GM12874 (cell line): ENCODE measurements at regions not wholly inside any gene's neighbourhood (a gene's known extent, or its start where the extent isn't known, plus 50 kb on each side); places are given as distances from the start of the nearest gene placed in this dataset.

Experiments
- TF ChIP-seq, protein P1 (sequence below): IDR thresholded peaks from 2 replicates; pipeline ENCODE4 v1.5.1; 2011; ENCODE audit warnings: low read depth, mild to moderate bottlenecking, control low read depth, low read length, moderate library complexity; ENCODE audit not compliant: insufficient read depth

DNA sequence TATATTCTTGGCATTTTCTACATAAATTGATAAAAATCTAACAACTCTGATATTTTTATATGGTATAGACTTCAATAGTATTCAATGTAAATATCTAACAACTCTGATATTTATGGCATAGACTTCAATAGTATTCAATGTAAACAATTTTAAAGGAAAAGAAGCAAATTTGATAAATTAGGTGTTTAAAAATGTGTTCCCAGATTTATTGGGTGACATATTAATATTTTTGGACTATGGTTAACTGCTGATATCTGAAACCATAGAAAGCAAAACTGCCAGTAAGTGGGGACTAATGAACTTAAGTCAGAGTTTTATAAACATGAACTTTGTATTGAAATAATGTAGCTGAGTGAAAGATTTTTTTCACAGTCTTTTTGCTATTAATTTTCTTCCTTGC lies 1576.0 kb upstream of the DDX18 start:
- TF ChIP-seq, protein P1, sequence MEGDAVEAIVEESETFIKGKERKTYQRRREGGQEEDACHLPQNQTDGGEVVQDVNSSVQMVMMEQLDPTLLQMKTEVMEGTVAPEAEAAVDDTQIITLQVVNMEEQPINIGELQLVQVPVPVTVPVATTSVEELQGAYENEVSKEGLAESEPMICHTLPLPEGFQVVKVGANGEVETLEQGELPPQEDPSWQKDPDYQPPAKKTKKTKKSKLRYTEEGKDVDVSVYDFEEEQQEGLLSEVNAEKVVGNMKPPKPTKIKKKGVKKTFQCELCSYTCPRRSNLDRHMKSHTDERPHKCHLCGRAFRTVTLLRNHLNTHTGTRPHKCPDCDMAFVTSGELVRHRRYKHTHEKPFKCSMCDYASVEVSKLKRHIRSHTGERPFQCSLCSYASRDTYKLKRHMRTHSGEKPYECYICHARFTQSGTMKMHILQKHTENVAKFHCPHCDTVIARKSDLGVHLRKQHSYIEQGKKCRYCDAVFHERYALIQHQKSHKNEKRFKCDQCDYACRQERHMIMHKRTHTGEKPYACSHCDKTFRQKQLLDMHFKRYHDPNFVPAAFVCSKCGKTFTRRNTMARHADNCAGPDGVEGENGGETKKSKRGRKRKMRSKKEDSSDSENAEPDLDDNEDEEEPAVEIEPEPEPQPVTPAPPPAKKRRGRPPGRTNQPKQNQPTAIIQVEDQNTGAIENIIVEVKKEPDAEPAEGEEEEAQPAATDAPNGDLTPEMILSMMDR: no peak

DNA sequence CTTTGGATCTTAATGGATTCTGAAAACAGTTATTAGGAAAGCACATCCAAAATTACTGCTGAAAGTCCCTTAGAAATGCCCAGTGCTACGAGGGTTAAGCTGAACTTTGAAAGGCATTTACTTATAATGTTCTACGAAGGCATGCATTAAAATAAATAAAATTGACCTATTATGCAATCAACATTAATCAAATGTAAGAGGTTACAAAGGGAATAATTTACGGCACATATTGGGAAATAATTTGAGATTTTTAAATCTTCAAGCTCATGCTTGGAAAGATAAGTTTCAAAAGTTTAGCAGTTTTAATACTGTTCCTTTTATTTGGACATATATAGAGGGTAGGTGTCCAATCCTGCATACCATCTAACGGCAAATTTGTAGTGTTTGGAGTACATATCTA lies 1564.1 kb upstream of the DDX18 start:
- TF ChIP-seq, protein P1: no peak

- TF ChIP-seq, protein P1: no peak
Measured at GRCh38 chr2:116264872-116265271, 1549.6 kb upstream of the DDX18 start.

GRCh38 chr2:116269040-116269439 lies 1545.5 kb upstream of the DDX18 start:
- TF ChIP-seq, protein P1: no peak

GRCh38 chr2:116304328-116304727 lies 1510.2 kb upstream of the DDX18 start:
- TF ChIP-seq, protein P1: no peak

DNA sequence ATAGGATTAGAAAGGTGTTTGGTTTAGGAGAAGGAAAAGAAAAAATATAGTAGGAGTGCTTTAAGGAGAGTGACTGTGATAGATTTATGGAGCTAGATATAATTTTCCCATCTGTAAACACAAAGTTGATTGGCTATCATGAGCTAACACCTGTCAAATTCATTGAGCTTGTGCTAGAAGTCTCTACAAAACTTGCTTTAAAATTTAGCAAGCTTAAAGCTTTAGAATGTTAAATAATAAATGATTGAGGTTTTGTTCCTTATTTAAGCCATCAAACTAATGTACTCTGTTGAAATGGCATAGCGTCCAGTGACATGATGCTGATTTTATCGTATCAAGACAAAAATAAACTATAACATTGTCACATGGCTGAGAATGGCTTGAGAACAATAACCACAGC lies 1497.4 kb upstream of the DDX18 start:
- TF ChIP-seq, protein P1: no peak

- TF ChIP-seq, protein P1: no peak
Measured at GRCh38 chr2:116319001-116319400, 1495.5 kb upstream of the DDX18 start.

- TF ChIP-seq, protein P1: no peak
Measured at GRCh38 chr2:116319935-116320334, 1494.6 kb upstream of the DDX18 start.
